ENCODE measurements at regions not wholly inside any gene's neighbourhood (a gene's known extent, or its start where the extent isn't known, plus 50 kb on each side); places are given as distances from the start of the nearest gene placed in this dataset.

DNA sequence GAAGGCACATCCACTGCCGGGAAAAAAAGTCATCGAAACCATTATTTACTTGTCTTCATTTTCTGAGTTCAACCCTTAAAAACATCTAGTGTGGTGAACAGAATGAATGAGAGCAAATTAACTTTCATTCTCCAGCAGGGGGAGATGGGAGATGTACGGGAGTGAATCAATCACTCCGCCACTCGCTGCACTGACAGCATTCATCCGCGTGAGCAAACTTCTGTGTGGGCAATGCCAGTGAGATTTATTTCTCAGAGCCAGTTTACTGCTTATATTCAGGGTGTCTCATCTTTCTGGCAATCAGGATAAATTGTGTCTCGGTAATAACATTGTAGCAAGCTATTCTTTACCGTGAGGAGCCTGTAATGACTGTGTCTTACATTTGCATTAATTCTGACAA lies 463.6 kb upstream of the MIS18BP1 start:
- TF ChIP-seq, protein P1, sequence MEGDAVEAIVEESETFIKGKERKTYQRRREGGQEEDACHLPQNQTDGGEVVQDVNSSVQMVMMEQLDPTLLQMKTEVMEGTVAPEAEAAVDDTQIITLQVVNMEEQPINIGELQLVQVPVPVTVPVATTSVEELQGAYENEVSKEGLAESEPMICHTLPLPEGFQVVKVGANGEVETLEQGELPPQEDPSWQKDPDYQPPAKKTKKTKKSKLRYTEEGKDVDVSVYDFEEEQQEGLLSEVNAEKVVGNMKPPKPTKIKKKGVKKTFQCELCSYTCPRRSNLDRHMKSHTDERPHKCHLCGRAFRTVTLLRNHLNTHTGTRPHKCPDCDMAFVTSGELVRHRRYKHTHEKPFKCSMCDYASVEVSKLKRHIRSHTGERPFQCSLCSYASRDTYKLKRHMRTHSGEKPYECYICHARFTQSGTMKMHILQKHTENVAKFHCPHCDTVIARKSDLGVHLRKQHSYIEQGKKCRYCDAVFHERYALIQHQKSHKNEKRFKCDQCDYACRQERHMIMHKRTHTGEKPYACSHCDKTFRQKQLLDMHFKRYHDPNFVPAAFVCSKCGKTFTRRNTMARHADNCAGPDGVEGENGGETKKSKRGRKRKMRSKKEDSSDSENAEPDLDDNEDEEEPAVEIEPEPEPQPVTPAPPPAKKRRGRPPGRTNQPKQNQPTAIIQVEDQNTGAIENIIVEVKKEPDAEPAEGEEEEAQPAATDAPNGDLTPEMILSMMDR (IDR thresholded peaks at IDR 0.05; ENCODE audit: insufficient read depth, low read depth, low read length) = no peak
- no peak for TF ChIP-seq EZH2 (IDR thresholded peaks at IDR 0.05; ENCODE audit: insufficient read depth, low read length)
